Upper lobe of right lung (tissue), 1 donor: ENCODE measurements at regions not wholly inside any gene's neighbourhood (a gene's known extent, or its start where the extent isn't known, plus 50 kb on each side); places are given as distances from the start of the nearest gene placed in this dataset.
A peak's percentile ranks its signal among the peaks of the same experiment; 100 is the strongest.

Source experiments
- ATAC-seq: fragments of 200-7000 bp; cut with Tn5 transposase; one replicate; pipeline ENCODE4 v1.9.1; 2020; ENCODE audit warnings: mild to moderate bottlenecking, moderate library complexity
- DNase-seq: peaks from one replicate; pipeline ENCODE4 v3.0.0-alpha.2; 2020
- H3K27ac ChIP-seq: fragments of 200-600 bp; one replicate; pipeline ENCODE4 v1.8.0; 2022
- H3K27me3 ChIP-seq: fragments of 200-600 bp; one replicate; pipeline ENCODE4 v1.8.0; 2022; ENCODE audit warnings: mild to moderate bottlenecking
- H3K36me3 ChIP-seq: fragments of 200-600 bp; one replicate; pipeline ENCODE4 v1.8.0; 2022
- H3K4me1 ChIP-seq: fragments of 200-600 bp; one replicate; pipeline ENCODE4 v1.8.0; 2022
- H3K4me3 ChIP-seq: fragments of 200-600 bp; one replicate; pipeline ENCODE4 v1.8.0; 2022; ENCODE audit warnings: mild to moderate bottlenecking
- H3K9me3 ChIP-seq: fragments of 200-600 bp; one replicate; pipeline ENCODE4 v1.8.0; 2022
- CTCF ChIP-seq: fragments of 200-600 bp; IDR thresholded peaks from one replicate; pipeline ENCODE4 v1.8.0; 2022; ENCODE audit warnings: antibody characterized with exemption
- intact Hi-C: fragments of 100-400 bp; cut with DNase I; formaldehyde crosslinking; loops from one replicate; pipeline ENCODE4 v1.11.0; 2022
- donor health status: DM: no; HTN: yes; CAD: no; lungs with severe emphysema.

- no peak overlapping the region for H3K27ac ChIP-seq
- no peaks in the 10 kb centered on the region for H3K4me1 ChIP-seq
- ATAC-seq (no peak), DNase-seq (no peak)
- no peaks in the 10 kb centered on the region for H3K27me3 ChIP-seq
- intact Hi-C loops, result no loop called here
- no peak overlapping the region for H3K4me3 ChIP-seq
- no peaks in the 10 kb centered on the region for H3K36me3 ChIP-seq
- no peak for TF ChIP-seq CTCF
- H3K9me3 ChIP-seq, result no peaks in the 10 kb centered on the region
Observed at GRCh38 chr13:31057403-31058033, 104.2 kb downstream of the HSPH1 start.

- H3K9me3 ChIP-seq, result no peaks in the 10 kb centered on the region
- intact Hi-C loops, result no loop called here
- TF ChIP-seq CTCF, result no peak
- DNase-seq (no peak), ATAC-seq (no peak)
- H3K4me3 ChIP-seq, result no peak overlapping the region
- H3K27ac ChIP-seq, result no peak overlapping the region
- no peaks in the 10 kb centered on the region for H3K27me3 ChIP-seq
- H3K36me3 ChIP-seq, result no peaks in the 10 kb centered on the region
- no peaks in the 10 kb centered on the region for H3K4me1 ChIP-seq
Observed at GRCh38 chr13:31056644-31057271, 104.9 kb downstream of the HSPH1 start.

- peak; percentile 8 for ATAC-seq
- no peaks in the 10 kb centered on the region for H3K9me3 ChIP-seq
- no peaks in the 10 kb centered on the region for H3K36me3 ChIP-seq
- no peaks in the 10 kb centered on the region for H3K27me3 ChIP-seq
- no peak overlapping the region for H3K4me3 ChIP-seq
- intact Hi-C loops, result no loop called here
- no peak for DNase-seq
- TF ChIP-seq CTCF, result no peak
- H3K4me1 ChIP-seq, result no peaks in the 10 kb centered on the region
- no peak overlapping the region for H3K27ac ChIP-seq
Observed at GRCh38 chr13:31055589-31055988, 106.1 kb downstream of the HSPH1 start.

GRCh38 chr13:31054632-31055031, 107.1 kb downstream of the HSPH1 start:
- DNase-seq (no peak), ATAC-seq (no peak)
- intact Hi-C loops, result no loop called here

GRCh38 chr13:31053896-31054295, 107.8 kb downstream of the HSPH1 start:
- Histone ChIP-seq H3K4me1 (no peaks in the 10 kb centered on the region), H3K27ac (no peak overlapping the region), H3K36me3 (no peaks in the 10 kb centered on the region), H3K27me3 (no peaks in the 10 kb centered on the region), H3K4me3 (no peak overlapping the region), H3K9me3 (no peaks in the 10 kb centered on the region)
- intact Hi-C loops, result no loop called here
- DNase-seq (no peak), ATAC-seq (no peak)
- no peak for TF ChIP-seq CTCF

More at GRCh38 chr13:31054632-31055031, 107.1 kb downstream of the HSPH1 start:
- Histone ChIP-seq H3K4me3 (no peak overlapping the region), H3K36me3 (no peaks in the 10 kb centered on the region), H3K4me1 (no peaks in the 10 kb centered on the region), H3K9me3 (no peaks in the 10 kb centered on the region), H3K27ac (no peak overlapping the region), H3K27me3 (no peaks in the 10 kb centered on the region)
- TF ChIP-seq CTCF, result no peak
